ENCODE measurements at regions not wholly inside any gene's neighbourhood (a gene's known extent, or its start where the extent isn't known, plus 50 kb on each side); places are given as distances from the start of the nearest gene placed in this dataset.

- no peaks in the 10 kb centered on the region for H3K9me3 ChIP-seq
- H3K4me1 ChIP-seq = no peaks in the 10 kb centered on the region
- no peaks in the 10 kb centered on the region for H3K36me3 ChIP-seq
- H3K4me3 ChIP-seq = no peak overlapping the region
- TF ChIP-seq POLR2A (IDR thresholded peaks at IDR 0.05) = no peak
- TF ChIP-seq, protein P1, sequence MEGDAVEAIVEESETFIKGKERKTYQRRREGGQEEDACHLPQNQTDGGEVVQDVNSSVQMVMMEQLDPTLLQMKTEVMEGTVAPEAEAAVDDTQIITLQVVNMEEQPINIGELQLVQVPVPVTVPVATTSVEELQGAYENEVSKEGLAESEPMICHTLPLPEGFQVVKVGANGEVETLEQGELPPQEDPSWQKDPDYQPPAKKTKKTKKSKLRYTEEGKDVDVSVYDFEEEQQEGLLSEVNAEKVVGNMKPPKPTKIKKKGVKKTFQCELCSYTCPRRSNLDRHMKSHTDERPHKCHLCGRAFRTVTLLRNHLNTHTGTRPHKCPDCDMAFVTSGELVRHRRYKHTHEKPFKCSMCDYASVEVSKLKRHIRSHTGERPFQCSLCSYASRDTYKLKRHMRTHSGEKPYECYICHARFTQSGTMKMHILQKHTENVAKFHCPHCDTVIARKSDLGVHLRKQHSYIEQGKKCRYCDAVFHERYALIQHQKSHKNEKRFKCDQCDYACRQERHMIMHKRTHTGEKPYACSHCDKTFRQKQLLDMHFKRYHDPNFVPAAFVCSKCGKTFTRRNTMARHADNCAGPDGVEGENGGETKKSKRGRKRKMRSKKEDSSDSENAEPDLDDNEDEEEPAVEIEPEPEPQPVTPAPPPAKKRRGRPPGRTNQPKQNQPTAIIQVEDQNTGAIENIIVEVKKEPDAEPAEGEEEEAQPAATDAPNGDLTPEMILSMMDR (IDR thresholded peaks at IDR 0.05) = no peak
- no peak for DNase-seq
- H3K27ac ChIP-seq = no peak overlapping the region
- no peaks in the 10 kb centered on the region for H3K27me3 ChIP-seq
- intact Hi-C loops (cut with DNase I; ENCODE audit: low total_unique reads) = no loop called here
These were observed 149.9 kb downstream of the IBTK start for GRCh38 chr6:82097676-82098075.

DNA sequence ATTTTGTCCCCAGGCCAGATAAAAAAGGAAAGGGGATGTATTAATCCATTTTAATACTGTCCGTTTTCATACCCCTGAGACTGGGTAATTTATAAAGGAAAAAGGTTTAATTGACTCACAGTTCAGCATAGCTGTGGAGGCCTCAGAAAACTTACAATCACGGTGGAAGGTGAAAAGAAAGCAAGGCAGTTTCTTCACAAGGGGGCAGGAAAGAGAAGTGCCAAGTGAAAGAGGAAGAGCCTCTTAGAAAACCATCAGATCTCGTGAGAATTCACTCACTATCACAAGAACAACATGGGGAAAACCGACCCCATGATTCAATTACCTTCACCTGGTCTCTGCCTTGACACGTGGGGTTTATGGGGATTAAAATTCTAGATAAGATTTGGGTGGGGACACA lies 152.5 kb downstream of the IBTK start:
- Histone ChIP-seq H3K36me3 (no peaks in the 10 kb centered on the region), H3K4me1 (no peaks in the 10 kb centered on the region), H3K27me3 (no peaks in the 10 kb centered on the region), H3K27ac (no peak overlapping the region), H3K4me3 (no peak overlapping the region), H3K9me3 (no peaks in the 10 kb centered on the region)
- TF ChIP-seq, protein P1 (IDR thresholded peaks at IDR 0.05) = no peak
- no peak for TF ChIP-seq POLR2A (IDR thresholded peaks at IDR 0.05)
- intact Hi-C loops (cut with DNase I; ENCODE audit: low total_unique reads) = no loop called here
- DNase-seq = no peak

DNA sequence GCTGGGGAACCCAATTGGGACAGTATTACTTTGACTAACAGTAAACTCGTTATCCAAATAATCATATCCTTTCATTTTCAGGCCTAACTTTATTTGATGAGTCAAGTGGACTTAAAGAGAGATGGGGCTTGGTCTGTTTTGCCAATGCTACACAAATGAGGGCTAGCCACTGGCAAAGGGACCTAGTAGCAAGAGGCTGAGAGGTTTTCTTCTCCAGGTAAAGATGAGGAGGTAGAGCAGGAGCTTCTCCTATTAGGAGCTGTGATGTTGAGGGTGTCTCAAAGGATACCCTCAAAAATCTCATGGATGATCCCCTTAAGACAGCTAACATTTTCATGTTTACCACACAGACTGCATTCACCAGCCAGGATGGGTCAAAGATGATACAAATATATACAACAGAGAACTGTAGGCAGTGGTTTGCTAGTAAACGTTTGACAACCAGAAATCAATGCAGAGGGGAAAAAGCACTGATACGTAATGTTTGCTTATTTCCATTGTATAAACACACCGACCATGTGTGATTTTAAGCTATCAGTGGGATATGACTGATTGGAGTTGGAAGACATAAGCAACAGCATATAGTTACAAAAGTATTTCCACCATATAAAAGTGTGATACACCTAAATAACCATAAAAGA lies 153.3 kb downstream of the IBTK start:
- intact Hi-C loops (cut with DNase I; ENCODE audit: low total_unique reads) = no loop called here

GRCh38 chr6:82088978-82089771 lies 158.4 kb downstream of the IBTK start:
- no peak for DNase-seq
- Histone ChIP-seq H3K4me3 (no peak overlapping the region), H3K4me1 (no peaks in the 10 kb centered on the region), H3K27ac (no peak overlapping the region), H3K27me3 (no peaks in the 10 kb centered on the region), H3K36me3 (no peaks in the 10 kb centered on the region), H3K9me3 (no peaks in the 10 kb centered on the region)
- intact Hi-C loops (cut with DNase I; ENCODE audit: low total_unique reads) = no loop called here
- TF ChIP-seq, protein P1 (IDR thresholded peaks at IDR 0.05) = no peak
- TF ChIP-seq POLR2A (IDR thresholded peaks at IDR 0.05) = no peak

More for the DNA sequence above, 153.3 kb downstream of the IBTK start:
- H3K27ac ChIP-seq = no peak overlapping the region
- no peak for DNase-seq
- no peaks in the 10 kb centered on the region for H3K9me3 ChIP-seq
- no peaks in the 10 kb centered on the region for H3K36me3 ChIP-seq
- H3K27me3 ChIP-seq = no peaks in the 10 kb centered on the region
- TF ChIP-seq POLR2A (IDR thresholded peaks at IDR 0.05) = no peak
- TF ChIP-seq, protein P1 (IDR thresholded peaks at IDR 0.05) = no peak
- no peak overlapping the region for H3K4me3 ChIP-seq
- H3K4me1 ChIP-seq = no peaks in the 10 kb centered on the region

GRCh38 chr6:82086944-82087343 lies 160.6 kb downstream of the IBTK start:
- H3K9me3 ChIP-seq = no peaks in the 10 kb centered on the region
- no peak overlapping the region for H3K4me3 ChIP-seq
- TF ChIP-seq POLR2A (IDR thresholded peaks at IDR 0.05) = no peak
- TF ChIP-seq, protein P1 (IDR thresholded peaks at IDR 0.05) = no peak
- DNase-seq = no peak
- no peaks in the 10 kb centered on the region for H3K36me3 ChIP-seq
- no peaks in the 10 kb centered on the region for H3K4me1 ChIP-seq
- intact Hi-C loops (cut with DNase I; ENCODE audit: low total_unique reads) = no loop called here
- H3K27ac ChIP-seq = no peak overlapping the region
- no peaks in the 10 kb centered on the region for H3K27me3 ChIP-seq
